GF-D8 (cell line): ENCODE measurements at regions not wholly inside any gene's neighbourhood (a gene's known extent, or its start where the extent isn't known, plus 50 kb on each side); places are given as distances from the start of the nearest gene placed in this dataset.

ENCODE experiments used
- DNase-seq: peaks from one replicate; lab custom pipeline; 2025; lab: John Stamatoyannopoulos, UW

DNA sequence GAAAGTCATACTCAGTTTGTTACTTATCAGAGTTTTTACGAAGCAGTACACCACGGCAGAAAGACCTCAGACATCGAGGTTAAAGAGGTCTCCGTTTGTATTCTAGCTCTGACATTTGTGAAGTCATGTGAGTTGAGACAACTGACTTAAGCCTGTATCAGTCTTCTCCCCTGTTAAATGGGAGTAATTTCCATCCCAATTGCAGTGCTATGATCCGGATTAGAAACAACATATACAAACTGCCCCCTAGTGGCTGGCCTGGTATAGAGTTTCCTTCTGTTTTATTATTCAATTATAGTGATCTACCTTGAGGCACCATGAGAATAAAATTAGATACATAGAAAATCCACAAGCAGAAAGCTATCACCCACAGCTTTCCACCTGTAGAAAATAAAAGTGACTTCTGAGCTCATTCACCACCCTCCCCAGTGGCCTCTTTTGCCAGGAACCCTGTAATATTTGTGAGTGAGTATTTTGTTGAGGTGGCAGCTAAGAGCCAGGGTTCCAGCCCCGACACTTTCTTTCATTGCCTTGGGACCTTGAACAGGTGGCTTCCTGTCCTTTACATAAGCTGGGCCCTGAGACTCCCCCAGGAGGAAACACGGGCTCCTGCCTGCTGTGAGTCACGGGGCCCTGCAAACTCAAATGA, 607.2 kb upstream of the MGMT start:
- no peak for DNase-seq

DNA sequence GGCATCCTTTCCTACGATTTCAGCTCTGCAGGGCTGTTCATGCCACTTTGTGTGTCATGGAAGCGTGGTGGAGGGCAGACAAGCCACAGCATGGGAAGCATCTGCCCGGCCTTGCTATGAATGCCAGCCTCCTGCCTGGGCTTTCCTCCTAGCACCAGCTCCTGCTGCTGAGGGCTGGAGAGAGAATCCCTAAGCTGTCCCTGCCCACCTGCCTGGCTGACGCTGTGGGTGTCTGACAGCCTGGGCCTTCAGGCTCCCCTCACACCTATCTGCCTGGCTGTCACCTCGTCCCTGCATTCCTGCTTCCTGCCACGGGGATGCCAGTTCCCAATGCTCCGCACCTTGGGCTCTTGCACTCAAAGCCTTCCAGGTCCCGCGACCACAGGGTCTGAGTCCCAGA, 606.5 kb upstream of the MGMT start:
- DNase-seq = no peak

DNA sequence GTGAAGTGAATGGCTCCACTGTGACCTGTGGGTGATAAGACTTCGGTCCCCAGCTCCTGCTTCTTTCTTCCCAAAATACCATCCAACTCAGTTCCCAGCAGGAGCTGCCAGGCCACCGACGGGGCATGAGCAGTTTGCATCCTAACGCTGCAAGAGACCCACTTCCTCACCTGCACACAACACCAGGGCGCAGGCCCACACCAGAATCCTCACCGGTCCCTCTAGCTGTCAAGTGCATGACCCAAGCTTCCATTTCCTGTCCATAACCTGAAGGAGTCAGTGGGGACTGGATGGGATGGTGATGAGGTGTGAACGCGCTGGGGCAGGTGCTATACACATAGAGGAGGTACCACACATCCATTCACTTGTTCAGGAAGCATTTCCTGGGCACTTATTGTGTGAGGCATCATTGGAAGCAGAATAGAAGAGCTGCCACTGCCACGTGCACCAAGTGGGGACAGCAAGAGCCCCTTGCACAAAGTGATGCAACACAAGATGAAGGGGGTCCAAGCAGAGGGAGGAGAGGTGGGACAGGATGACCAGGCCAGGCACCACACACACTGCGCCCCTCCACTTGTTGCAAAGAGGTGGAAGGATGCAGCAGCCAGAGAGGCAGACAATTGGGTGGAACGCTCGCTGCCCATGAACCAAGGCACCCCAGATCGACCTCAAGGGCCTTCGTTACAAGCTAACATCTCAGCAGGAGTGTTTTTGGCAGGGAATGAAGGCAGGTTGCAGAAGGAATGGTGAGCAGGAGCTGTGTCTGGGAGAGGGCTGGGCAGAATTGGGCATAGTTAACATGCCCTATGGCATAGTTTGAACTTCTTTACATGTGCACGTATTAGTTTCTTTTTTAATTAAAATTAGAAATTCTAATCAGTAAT, 605.8 kb upstream of the MGMT start:
- no peak for DNase-seq

DNA sequence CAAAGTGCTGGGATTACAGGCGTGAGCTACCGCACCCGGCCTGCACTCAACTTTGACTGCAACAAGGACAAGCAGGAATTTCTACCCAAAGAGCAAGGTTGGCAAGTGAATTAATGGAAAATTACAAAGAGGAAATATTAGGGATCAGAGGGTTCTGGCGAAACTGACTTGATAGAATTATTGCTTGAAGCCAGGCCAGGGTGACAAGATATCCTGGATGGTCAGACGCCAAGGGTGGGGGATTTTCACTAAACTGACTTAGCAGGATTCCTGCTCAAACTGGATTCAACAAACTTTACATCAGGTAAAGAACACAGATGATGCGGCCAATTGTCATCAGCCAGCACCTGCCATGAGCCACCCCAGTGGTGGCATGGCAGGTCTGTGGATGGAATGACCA, 603.6 kb upstream of the MGMT start:
- DNase-seq = no peak

DNA sequence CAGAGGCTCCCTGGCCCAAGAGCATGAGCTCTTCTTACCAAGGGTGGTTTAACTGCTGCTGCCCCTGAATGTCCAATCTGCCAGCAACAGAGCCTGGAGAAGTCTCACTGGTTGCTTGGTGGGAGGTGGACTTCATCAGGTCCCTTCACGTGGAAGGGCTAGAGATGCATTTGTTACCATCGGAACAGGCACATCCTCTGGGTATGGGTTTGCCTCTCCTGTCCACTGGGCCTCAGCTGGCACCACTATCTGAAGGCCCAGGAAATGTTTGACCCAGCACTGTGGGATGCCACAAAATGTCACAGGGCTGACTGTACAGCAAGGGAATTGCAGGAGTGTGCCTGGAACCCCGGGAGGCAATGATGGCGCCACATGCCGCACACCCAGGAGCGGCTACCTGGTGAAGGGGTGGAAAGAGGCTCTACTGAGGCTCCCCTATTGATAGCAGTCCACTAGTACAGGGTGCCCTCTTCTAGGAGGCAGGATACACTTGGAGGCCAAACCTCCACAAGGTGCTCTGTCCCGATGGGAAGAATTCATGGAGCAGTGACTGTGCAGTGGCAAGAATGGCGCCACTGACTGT, 603.1 kb upstream of the MGMT start:
- no peak for DNase-seq

DNA sequence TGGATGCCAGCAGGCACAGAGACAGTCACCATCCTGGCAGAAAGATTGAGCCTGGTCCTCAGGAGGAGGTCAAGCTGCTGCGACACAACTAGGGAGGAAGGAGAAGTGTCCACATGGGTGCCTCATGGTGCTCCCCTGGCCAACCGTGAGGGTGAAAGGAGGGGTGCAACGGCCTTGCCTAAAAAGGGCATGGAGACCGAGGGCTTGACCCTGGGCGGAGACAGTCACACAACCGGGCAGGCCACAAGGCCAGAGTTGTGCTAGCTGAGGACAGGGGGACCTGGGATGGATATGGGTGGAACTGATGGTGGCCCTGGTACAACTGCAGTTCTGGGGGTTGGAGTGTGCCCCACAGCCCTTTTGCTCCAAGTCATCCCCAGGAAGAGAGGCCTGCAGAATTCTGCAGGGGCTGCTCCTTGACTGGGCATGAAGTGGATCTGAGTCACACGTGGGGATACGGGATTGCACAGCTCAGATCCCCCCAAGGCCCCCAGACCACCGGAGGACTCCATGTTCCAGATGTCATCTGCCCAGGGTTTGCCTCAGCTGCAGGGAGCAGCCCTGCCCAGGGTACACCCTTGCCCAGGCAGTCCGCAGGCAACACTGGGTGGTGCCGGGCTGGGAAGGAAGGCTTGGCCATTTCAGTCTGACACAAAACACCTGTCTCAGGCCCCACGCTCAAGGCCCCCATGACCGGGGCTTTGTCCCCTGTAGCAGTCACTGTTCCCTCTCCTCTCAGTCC, 602.3 kb upstream of the MGMT start:
- DNase-seq = no peak

DNA sequence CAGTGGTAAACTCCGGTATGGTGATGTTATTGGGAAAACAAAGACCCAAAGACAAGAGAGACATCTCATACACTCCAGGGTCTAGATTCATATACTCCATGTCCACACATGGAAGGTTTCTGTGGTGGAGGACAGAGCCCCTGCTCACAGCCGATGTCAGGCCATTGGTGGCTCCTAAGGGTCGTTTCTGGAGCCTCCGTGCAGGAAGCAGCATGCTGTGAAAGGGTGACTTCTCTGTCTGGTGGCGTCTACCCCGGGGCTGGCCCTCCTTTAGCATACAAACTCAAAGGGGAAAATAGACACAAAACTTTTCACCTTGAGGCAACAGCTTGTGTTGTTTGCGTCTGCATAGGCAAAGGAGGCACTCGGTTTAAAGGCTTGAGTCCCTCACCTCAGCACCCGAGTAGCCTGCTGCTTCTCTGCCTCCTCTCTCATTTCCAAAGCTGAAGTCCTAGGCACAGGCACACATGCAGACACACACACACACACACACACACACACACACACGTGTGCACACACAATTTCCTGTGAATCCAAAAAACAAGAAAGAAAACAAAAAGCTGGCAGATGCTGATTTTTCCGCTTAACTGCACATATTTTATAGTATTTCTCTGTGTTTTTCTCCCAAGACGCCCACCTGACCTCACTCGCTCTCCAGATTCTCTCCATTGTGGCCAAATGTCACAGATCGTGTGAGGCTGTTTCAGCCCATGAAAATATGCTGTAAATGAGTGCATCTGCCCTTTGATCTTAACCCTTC, 601.4 kb upstream of the MGMT start:
- no peak for DNase-seq

DNA sequence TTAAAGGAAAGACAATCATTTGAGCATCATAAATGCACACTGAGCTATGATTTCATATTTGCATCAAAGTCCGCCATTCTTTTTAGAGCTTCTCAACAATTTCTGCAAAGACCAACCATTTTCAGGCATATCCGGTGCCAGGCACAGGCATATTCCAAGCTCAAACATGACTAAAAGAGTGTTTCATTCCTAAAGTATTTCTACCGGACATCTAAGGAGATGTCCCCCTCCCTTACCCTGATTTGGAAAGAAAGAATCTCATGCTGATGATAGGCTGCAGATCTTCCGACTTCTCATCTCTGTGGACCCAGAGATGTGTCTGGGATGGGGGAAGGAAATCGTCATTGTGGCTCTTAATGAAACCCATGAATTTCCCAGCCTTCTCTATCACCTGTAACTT, 600.5 kb upstream of the MGMT start:
- DNase-seq = no peak

DNA sequence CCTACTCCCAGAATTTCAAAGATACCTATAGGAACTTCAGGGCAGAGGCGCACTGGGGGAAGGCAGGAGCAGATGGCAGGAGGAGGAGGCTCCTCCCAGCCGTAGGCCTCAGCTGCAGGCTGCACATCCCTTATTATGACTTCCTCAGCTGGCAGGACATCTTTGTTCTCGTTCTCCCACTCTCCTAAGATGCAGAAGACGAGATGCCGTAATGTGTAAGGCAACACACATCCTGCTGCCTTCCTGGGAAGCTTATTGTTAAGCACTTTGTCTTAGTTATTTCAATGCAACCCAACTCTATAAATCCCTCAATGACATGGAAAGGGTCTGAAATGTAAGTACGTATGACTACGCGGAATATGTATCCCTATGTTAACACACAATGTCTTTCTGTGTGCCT, 599.8 kb upstream of the MGMT start:
- no peak for DNase-seq

DNA sequence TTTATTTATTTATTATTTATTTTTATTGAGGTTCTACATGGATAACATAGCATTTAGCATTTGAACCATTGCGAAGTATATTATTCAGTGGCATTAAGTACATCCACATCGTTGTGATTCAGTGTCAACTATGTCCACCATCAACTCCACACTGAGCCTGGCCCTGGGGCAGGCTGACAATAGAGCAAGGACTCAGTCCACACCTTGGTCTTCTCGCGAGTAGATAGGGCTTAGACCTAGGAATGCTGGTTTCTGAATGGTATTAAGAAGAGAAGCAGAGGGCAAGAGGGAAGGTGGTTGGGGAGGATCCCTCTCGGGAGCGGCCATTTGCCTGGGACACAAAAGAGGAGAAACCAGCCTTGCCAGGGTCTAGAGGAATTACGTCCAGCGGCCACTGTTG, 599.2 kb upstream of the MGMT start:
- no peak for DNase-seq

DNA sequence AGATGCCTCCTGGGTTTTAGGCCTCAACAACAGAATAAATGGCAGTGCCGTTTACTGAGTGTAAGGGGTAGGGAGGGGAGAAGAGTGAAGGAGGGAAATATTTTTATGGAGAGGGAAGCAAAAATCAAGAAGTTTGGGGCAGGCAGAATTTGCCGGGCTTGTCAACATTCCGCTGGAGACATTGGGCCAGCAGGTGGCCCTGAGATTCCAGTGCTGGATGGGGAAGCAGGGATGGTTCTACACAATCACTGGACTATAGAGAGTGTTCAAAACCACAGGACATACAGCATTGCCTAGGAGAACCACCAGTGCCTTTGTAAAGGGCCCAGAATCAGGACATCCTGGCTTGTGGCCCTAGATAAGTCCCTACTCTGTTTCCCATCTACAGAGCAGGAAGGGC, 598.6 kb upstream of the MGMT start:
- no peak for DNase-seq

DNA sequence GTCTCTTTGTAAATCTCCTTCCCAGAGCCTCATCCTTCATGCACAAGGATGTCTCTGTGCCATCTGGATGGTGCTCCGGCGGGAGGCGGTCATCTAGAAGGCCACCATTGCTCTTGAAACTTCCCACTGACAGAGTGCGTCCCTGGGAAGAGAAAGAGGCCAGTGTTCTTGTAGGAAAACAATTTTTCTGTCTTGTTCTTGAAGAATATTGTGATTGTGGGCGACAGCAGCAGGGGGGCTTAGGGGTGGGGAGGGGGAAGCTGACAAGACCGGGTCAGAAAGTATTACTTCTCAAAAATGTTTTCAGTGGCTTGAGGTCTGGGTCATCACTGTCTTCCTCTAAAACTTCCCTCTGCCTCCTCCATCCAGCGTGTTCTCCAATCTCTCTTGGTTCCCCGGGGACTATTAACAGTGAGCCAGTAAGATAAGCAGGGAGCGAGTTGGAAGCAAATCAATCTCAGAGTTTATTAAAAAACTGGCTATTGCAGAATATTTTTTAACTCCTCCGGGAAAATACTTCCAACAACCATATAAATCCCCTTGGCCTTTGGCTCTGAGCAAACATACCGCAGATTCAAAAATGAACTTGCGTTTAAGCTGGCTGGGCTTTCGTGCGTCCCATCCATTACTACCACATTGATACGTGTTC, 597.8 kb upstream of the MGMT start:
- no peak for DNase-seq

DNA sequence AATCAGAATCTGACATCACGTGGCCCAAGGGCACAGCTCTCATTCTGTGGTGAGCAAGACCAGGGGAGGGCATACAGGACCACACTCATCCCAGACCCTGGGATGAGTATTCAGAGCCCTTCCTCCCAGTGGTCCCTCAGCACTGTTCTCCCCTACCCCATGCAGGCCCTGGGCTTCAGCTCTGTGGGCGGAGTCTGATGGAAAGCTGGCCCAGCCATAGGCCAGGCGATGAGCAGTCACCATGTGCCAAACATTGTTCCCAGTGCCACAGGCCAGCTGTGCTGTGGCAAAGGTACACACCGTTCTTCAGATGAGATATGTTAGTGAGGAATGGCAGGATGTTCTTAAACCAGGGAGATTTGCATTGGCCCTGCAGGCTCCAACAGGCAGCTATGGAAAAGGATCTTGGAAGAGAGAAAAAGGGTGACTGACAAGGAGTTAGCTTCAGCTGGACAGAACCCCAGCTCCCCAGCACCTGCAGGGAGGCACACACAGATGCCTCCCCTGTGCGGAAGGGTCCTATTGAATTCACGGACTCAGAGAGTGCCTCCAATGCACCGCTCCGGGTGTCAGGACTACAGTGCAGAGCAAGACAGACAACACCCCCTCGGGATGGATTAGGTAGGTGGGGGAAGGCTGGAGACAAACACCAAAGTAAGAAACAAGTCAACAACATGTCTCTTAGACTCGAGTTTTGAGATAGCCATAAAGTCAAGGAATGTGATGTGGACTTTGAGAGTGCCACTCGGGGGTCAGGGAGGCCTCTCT, 596.0 kb upstream of the MGMT start:
- DNase-seq = no peak

DNA sequence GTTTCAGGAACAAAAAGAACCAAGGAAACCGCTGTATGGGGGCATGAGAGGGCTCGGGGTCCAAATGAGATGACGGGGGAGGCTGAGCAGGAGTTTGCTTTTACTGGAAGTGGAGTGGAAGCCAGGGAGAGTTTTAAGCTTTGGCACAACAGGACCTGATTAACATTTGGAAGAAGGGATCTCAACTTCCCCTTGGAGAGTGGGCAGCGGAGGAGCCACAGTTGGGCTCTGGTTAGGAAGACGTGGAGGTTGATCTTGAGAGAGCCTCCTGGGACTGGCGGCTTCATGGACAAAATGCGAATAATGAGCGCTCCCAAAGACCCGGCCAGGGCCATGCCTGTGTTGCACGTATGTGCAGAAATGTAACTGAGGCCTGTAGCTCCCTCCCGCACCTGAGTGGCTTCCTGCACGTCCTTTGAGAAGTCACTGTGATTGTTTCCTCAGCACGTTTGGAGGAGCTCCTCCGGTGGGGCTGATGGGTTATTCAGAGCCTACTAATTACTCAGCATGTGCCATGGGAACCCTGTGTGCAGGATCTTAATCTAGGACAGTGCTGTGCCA, 595.3 kb upstream of the MGMT start:
- DNase-seq = no peak

DNA sequence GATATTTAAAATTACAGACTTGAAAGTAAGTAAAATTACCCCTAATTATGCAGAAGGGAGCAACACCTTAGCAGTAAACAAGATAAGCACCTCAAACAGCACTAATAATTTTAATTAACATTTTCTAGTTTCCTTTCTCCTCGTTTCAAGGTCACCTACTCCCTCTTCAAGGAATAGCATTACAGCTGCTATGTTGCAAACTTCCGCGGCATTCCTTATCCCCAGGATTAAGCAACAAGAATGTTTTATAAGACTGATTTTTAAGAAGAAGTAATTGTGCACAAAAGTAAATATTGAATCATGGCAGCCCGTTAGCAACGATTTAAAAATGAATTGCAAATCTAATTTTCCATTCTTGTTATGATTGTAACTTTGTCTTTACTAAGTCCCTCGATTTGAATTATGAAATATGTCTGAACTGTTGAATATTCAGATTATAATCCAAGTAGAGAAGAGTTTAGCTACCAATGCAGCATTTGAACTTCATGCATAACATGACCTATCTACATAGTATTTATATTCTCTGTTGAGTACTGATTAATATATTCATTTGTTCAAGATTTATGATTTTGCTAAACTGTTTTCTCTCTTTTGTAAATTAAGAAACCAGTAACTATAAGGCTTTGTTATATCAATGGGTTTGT, 593.5 kb upstream of the MGMT start:
- no peak for DNase-seq

DNA sequence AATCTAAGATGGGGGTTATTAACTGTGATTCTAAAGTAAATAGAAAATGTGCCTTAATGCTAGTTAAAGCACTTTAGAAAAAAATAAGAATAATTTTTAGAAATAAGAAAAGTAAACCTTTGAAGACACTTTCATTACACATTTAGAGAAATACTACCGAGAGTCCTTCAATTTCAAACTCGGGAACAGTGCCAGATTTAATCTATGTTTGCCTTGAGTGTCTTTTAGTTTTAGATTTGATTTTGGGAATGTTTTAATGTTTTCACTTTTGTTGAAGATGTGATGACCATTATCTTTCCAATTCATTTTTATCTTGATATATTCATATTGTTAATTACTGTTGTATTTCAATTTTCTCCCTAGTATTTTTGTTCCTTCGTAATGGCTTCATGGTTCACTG, 592.7 kb upstream of the MGMT start:
- no peak for DNase-seq

DNA sequence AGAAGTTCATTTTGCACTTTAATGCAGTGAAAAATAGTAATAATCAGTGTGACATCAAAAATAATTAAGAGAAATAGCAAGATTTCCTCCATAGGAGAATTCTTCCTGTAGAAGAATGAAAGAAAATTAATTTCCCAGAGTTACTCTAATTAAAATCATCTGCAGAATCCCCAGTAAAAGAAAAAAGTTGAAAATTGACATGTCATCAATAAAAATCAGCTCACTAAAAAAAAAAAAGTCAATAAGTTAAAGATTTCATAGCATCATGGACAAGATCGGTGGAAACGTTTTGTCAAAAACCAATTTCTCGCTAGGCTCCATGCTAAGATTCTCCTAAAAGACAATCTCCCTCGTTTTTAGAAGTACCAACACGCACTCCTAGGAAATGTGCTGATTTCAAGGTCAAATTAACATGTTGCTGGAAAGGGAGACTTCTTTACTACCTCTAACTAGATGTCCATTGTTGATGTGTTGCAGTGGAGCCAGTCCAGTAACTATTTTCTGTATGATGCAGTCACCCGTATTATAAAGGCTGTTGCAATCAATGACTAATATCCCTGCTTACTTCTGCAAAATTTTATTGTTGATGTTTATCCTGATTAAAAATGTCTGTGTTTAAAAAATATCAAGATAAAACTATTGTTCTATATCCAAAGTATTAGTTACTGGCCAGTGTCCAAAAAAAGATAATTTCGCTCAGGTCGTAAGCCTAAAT, 591.9 kb upstream of the MGMT start:
- DNase-seq = no peak

DNA sequence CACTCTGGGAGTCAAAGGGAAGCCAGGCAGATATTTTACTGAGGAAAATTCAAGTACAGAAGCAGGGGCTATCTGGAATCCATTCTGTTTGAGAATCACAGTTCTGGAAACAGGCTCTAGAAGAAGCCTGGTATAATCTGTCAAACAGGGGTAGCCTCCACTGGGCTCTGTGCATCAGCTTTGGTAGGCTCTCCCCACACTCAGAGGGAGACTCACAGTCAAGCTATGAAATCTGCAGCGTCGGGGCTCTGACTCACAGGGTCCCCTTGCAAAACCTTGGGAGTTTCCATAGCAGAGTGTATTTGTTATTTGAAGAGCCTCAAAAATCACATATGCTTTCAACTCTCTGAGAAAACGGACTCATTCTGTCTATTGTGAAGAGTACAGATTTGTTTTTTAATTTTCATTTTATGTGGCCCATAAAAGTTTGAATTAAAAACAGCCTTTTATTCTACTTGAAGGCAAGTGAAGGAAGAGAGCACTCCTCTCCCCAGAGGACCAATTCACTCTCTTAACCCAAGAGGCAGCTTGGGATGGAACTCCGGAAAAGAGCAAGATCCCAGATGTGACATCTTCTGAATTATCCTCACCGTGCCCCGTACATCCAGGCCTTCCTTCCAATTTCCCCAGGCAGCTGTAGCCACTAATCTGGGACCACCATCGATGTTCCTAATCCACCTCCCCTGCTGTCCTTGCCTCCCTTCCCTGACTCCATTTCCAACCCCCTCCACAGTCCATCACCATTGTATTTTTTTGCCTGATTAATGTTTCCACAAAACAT, 590.9 kb upstream of the MGMT start:
- no peak for DNase-seq
